Calu3 (cell line): ENCODE measurements at regions not wholly inside any gene's neighbourhood (a gene's known extent, or its start where the extent isn't known, plus 50 kb on each side); places are given as distances from the start of the nearest gene placed in this dataset.

Experiments
- BruUV-seq: library from RNA; stranded (reverse); fragments of 400-500 nt; replicated peaks from 2 replicates; lab custom pipeline; 2021; lab: Mats Ljungman, UMichigan
- CTCF ChIA-PET: fragments of 300-600 bp; sonication (Branson Sonifier 250); formaldehyde crosslinking; loops from one replicate; lab custom pipeline; 2022; ENCODE audit warnings: antibody characterized with exemption; lab: Charles Lee
- DNase-seq: peaks from one replicate; pipeline ENCODE4 v3.0.0; 2022
- H3K27ac Mint-ChIP-seq: one replicate; pipeline ENCODE4 v1.8.0; 2022; ENCODE audit warnings: mixed read lengths; ENCODE audit not compliant: unreplicated experiment
- H3K27me3 Mint-ChIP-seq: one replicate; pipeline ENCODE4 v1.8.0; 2022; ENCODE audit warnings: mixed read lengths; ENCODE audit not compliant: unreplicated experiment
- H3K36me3 Mint-ChIP-seq: one replicate; pipeline ENCODE4 v1.8.0; 2022; ENCODE audit warnings: mild to moderate bottlenecking, moderate library complexity, mixed read lengths; ENCODE audit not compliant: insufficient read depth, unreplicated experiment
- H3K4me1 Mint-ChIP-seq: one replicate; pipeline ENCODE4 v1.8.0; 2022; ENCODE audit warnings: mild to moderate bottlenecking, low read depth, mixed read lengths; ENCODE audit not compliant: unreplicated experiment
- H3K4me3 Mint-ChIP-seq: one replicate; pipeline ENCODE4 v1.8.0; 2022; ENCODE audit warnings: mild to moderate bottlenecking, low read depth, moderate library complexity, mixed read lengths; ENCODE audit not compliant: unreplicated experiment
- H3K9me3 Mint-ChIP-seq: one replicate; pipeline ENCODE4 v1.8.0; 2022; ENCODE audit warnings: low read depth, mixed read lengths; ENCODE audit not compliant: unreplicated experiment
- intact Hi-C: fragments of 100-400 bp; cut with micrococcal nuclease; formaldehyde crosslinking; loops from one replicate; pipeline ENCODE4 v1.10.0; 2022; ENCODE audit not compliant: unreplicated experiment
- TF ChIP-seq, protein P1 (sequence below): fragments of 200-600 bp; IDR thresholded peaks from one replicate; pipeline ENCODE4 v1.8.0; 2022; ENCODE audit warnings: antibody characterized with exemption; ENCODE audit not compliant: unreplicated experiment

DNA sequence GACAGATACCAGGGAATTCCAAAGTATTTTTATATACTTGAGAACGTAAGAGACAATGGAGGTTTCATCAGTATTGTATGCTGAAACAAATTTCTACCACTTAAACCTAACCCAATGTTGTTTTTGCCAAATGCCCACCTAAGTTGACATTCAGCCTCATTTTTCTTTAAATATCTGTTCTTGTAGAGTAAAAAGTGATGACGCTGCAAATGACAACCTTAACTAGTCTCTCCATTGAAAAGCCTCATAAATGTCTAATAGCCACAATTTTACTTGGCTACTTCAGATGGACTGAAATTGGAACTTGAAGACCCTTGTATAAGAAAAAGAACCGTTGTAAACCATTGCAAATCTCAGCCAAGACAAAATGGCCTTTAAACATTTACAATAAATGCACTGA, 176.9 kb downstream of the CRPPA start:
- peaks cover 14% of the 10 kb centered on the region for H3K4me1 Mint-ChIP-seq
- H3K27me3 Mint-ChIP-seq, result no peaks in the 10 kb centered on the region
- TF ChIP-seq, protein P1, sequence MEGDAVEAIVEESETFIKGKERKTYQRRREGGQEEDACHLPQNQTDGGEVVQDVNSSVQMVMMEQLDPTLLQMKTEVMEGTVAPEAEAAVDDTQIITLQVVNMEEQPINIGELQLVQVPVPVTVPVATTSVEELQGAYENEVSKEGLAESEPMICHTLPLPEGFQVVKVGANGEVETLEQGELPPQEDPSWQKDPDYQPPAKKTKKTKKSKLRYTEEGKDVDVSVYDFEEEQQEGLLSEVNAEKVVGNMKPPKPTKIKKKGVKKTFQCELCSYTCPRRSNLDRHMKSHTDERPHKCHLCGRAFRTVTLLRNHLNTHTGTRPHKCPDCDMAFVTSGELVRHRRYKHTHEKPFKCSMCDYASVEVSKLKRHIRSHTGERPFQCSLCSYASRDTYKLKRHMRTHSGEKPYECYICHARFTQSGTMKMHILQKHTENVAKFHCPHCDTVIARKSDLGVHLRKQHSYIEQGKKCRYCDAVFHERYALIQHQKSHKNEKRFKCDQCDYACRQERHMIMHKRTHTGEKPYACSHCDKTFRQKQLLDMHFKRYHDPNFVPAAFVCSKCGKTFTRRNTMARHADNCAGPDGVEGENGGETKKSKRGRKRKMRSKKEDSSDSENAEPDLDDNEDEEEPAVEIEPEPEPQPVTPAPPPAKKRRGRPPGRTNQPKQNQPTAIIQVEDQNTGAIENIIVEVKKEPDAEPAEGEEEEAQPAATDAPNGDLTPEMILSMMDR, result no peak
- H3K27ac Mint-ChIP-seq, result no peak overlapping the region
- DNase-seq, result no peak
- no peak overlapping the region for H3K4me3 Mint-ChIP-seq
- intact Hi-C loops, result no loop called here
- no peaks in the 10 kb centered on the region for H3K36me3 Mint-ChIP-seq
- CTCF ChIA-PET, result no interaction called here
- H3K9me3 Mint-ChIP-seq, result no peaks in the 10 kb centered on the region
- BruUV-seq, result no TSS peak

DNA sequence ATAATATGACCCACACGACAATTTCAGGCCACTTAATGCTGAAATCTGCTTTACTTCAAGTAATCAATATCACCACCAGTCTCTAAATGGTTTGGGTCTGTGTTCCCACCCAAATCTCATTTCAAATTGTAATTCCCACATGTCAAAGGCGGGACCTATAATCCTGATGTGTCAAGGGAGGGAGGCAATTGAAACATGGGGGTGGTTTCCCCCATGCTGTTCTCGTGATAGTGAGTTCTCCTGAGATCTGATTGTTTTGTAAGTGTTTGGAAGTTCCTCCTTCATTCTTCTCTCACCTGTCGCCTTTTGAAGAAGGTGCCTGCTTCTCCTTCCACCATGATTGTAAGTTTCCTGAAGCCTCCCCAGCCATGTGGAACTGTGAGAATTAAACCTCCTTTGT, 178.4 kb downstream of the CRPPA start:
- Mint-ChIP-seq H3K27me3 (no peaks in the 10 kb centered on the region), H3K9me3 (no peaks in the 10 kb centered on the region), H3K4me3 (no peak overlapping the region), H3K36me3 (no peaks in the 10 kb centered on the region), H3K4me1 (peaks cover 22% of the 10 kb centered on the region), H3K27ac (no peak overlapping the region)
- CTCF ChIA-PET, result no interaction called here
- BruUV-seq, result no TSS peak
- TF ChIP-seq, protein P1, result no peak
- DNase-seq, result no peak
- intact Hi-C loops, result no loop called here

DNA sequence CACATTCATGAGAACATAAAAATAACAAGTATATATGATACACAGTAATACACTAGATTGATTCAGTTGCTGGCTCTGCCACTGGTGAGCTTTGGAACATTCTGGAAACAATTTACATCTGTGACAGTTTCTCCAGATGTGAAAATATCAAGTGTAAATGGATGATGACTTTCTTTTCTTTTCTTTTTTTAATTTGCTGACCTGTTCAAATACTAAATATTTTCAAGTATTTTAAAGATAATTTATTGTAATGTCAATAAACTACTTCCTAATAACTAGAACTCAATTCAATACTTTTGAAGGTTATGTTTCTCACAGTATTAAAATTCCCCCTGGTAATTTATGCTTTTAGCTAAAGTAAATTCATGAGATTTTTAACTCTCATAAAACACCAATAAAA, 180.3 kb downstream of the CRPPA start:
- intact Hi-C loops, result no loop called here
- no peak for DNase-seq
- no peak overlapping the region for H3K27ac Mint-ChIP-seq
- H3K9me3 Mint-ChIP-seq, result no peaks in the 10 kb centered on the region
- TF ChIP-seq, protein P1, result no peak
- no peaks in the 10 kb centered on the region for H3K27me3 Mint-ChIP-seq
- no TSS peak for BruUV-seq
- peaks cover 23% of the 10 kb centered on the region for H3K4me1 Mint-ChIP-seq
- CTCF ChIA-PET, result no interaction called here
- H3K36me3 Mint-ChIP-seq, result no peaks in the 10 kb centered on the region
- no peak overlapping the region for H3K4me3 Mint-ChIP-seq

DNA sequence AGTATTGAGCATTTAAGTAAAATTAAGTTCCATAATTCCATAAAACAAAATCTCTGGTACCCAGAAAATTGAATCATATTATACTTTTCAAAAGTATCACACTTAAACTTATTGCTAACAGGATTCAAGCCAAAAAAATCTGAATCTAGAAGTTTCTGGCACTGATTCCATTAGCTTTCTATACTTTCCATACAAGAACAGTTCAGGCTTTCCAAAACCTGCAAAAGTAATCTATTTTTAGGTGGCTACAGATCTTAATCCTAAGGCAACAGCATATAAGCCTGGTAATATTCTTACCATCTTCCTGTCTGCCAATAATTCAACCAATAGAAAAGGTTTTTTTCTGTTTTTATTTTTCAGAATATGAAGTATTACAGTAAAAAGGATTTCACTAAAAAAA, 185.0 kb downstream of the CRPPA start:
- H3K27ac Mint-ChIP-seq, result no peak overlapping the region
- H3K4me1 Mint-ChIP-seq, result peaks cover 35% of the 10 kb centered on the region
- no peaks in the 10 kb centered on the region for H3K27me3 Mint-ChIP-seq
- DNase-seq, result no peak
- H3K36me3 Mint-ChIP-seq, result no peaks in the 10 kb centered on the region
- TF ChIP-seq, protein P1, result no peak
- no TSS peak for BruUV-seq
- CTCF ChIA-PET, result no interaction called here
- H3K9me3 Mint-ChIP-seq, result peaks cover 3% of the 10 kb centered on the region
- H3K4me3 Mint-ChIP-seq, result no peak overlapping the region
- intact Hi-C loops, result loop anchor here (5.0 kb wide), 1 partner anchor 64 kb away; no protein-coding TSS in a partner anchor
